NOMO-1 treated with dmso at 0.1 percent for 144 hours (cell line): ENCODE measurements at regions not wholly inside any gene's neighbourhood (a gene's known extent, or its start where the extent isn't known, plus 50 kb on each side); places are given as distances from the start of the nearest gene placed in this dataset.

Experiments
- DNase-seq: peaks from one replicate; lab custom pipeline; 2025; ENCODE audit not compliant: unreplicated experiment; lab: John Stamatoyannopoulos, UW

DNA sequence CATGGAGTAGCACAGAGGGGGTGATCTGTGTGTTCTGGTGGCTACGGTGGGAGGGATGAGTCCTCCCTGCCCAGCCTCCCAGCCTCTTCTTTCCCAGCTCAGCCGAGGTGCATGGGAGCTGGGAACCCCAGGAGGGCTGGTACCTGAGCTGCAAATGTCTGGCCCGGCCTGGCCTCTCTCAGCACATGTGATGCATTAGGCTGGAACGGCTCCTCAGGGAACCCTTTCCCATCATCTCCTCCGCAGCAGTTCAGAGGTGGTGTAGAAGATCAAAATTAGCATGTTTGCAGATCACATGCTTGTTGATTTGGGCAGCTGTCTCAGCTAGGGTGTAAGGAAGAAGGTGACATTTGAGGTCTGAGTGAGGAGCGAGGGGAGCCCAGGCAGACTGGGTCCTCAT lies 126.6 kb downstream of the EMX2 start:
- no peak for DNase-seq

DNA sequence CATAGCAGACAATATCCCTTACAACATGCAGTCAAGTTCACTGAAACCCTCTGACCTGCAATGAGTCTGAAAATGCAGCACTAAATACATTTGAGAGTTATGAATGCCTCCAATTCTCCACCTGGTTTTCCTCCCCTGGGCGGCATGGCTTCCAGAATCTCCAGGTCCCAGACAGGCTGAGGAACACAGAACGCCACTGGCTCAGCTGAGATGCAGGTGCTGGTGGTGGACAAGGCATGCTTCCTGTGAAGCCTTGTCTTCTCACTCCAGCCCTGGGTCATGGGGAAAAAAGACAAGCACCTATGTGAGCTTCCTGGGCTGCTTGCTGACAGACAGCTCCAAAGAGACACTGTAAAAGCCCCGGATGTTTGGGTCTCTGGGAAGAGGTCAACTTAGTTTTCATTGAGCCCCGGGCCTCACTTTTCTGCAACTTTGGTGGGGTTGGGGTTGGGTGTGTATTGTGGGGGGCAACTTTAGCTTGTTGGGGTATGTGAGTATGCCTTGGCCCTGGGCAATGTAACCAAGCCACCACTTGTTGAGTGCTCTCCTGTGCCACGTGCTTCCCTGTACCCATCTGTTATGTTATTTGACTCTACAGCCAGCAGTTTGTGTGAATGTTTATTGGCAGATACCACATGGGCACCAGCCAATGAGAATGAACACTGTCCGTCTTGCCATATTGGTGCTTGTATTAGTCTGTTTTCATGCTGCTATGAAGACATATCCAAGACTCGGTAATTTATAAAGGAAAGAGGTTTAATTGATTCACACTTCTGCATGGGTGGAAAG lies 127.8 kb downstream of the EMX2 start:
- no peak for DNase-seq

DNA sequence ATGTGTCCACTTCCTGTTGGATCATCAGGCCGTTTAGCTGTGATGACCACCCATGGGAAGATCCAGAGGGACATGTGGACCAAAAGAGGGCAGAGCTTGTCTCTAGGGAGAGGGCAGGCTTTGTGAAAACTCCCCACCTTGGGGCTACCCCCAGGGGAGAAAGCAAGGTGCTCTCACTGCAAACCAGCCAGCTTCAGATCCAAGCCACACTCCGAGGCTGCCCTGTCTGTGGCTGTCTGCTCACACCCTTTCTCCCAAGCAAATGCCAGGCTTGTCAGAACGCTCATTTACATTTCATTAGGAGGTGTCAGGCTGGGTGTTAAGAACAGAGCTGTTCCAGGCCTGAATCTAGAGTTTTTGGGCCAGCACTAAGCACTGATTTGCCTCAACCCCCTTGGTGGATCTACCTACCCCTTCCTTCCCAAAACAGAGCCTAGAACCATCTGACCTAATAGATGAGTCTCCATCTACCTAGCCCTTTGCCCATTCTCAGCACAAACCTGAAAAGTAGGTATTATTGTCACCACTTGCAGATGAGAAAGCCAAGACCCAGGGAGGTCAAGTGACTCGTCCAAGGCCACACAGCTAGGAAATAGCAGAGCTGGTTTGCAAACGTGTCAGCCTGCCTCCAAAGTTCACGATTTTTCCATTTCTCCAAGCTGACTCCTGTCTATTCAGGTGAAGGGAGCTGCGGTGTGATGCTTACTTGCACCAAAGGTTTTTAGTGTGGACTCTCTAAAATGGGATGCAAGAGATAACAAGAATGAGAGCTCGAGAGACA lies 130.9 kb downstream of the EMX2 start:
- DNase-seq = no peak

DNA sequence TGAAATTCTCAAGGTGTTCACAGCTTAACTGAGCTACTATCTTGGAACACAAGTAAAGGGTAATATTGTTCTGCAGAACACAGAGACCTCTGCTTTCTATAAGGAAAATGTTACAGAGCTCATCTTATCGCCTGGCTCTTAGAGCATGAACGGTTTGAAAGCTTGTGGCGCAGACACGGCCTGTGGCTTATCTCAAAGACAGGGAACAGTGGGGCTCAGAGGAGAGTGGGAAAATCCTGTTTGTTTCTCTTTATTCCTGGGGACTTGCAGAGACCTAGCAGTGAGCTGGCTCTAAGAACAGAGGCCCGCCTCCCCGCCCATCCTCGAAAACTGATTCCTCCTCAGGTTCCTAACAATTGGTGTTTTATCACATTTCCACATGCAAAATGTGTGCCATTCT lies 131.7 kb downstream of the EMX2 start:
- DNase-seq = no peak

DNA sequence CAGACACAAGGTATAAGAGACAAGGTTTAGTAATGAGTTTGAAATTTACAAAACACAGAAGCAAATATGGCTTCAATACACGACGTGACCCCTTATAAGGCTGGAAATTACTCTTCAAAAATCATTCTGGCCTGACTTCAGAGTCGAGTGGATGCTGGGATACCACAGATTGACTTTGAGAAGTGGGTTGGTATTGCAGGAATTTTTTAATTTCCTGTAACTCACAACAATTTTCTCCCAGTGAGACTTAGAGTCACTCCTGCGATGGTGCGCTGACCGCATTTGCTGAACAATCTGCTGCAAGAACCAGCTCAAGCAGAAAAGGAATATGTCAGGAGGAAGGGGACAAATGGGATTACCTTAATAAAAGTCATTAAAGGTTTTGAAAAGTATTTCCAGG lies 132.1 kb downstream of the EMX2 start:
- no peak for DNase-seq

DNA sequence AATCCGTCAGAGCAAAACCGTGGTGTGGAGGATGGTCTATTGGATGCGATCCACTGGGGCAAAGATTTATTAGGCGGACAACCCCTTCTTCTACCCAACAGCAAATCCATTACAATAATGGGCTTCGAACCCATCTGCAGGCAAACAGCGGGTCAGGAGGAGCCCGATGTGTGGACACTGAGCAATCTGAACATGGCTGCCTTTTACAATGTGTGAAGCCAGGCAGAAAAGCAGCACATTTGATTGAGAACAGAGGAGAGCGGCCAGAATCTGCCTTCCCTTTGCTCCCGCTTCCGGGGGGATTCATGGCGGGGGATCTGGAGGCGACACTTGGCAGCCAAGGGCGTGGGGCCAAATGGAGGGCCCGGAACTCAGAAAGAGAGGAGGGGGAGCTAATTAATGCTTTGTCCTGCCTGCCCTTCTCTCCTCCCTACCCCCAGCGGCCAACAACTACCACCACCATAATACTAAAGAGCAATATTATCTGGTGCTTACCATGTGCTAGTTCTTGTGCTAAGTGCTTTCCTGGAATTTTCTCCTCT lies 133.0 kb downstream of the EMX2 start:
- DNase-seq = no peak

DNA sequence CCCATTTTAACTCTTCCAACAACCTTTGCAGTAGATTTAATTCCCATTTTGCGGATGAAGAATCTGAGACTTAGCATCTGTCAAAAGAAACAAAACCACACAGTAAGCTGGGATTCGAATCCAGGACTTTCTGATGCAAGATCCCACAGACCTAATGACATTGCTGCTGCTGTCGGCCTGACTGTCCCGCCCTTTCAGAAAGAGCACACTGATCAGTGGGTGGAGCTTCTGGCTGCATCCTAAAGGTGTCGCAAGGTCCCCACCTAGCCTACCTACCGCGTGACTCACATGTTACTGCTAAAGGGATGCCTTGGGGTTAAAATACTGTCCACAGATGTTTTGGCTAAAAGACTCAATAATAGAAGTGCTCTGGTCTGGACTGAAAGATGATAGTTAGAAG lies 134.7 kb downstream of the EMX2 start:
- DNase-seq = no peak

DNA sequence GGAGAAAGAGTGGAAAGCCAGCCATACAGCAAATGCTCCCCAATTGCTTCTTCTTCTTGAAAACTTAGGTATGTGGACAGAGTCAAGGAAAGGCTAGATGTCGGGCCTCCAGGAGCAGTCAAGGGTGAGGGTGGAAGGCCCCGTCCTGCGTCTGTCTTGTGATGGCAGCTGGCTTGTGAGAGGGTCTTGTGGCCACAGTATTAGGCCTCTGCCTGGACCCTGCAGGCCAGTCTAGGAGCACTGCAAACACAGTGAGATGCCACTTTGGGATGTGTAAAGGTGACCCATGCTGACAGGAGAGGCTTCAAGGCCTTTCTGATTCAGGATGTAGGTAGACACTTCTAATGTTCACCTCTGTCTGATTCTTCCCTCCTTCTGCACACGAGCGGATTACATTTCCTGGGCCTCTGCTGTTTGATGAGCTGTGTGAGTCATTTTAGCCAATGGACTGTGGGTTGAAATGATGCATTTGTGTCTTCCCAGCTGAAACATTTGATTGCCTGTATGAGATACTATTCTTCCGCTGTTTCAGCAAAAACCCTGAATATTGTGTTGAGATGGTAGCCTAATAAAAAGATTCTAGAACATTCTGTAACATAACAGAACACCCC lies 135.4 kb downstream of the EMX2 start:
- no peak for DNase-seq

DNA sequence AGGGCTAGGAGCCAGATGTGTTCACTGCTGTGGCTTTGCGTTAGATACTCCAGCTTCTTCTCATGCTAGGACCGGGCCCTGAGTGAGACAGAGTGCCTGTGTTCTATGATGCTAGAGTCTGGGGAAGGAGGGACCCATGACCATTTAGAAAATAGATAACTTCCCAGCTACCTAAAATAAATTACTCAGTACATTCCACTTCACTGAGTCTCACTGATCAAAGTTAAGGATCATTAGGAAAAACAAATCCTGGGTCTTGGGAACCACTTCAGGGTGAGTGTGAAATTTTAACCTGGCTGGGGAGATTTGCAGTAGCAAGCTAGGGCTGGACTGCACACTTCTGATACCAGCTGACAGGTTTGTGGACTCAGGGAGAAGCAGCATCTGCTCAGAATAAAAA lies 138.1 kb downstream of the EMX2 start:
- no peak for DNase-seq

DNA sequence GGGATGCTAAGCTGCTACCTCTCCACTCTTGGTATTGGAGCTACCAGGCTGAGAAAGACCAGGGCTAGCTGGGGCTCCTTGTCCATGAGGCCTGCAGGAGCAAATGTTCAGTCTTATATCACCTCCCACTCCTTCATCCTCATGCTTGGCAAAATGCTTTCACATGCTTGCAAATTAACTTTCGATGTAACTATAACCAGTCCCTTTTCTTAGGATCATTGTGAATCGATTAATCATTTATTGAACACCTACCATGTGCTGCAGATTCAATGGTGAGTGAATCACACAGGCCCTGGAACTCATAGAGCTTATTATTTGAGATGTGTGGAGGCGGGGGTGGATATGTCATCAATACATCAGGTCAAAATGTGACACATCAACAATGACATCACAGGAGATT lies 138.6 kb downstream of the EMX2 start:
- DNase-seq = no peak

DNA sequence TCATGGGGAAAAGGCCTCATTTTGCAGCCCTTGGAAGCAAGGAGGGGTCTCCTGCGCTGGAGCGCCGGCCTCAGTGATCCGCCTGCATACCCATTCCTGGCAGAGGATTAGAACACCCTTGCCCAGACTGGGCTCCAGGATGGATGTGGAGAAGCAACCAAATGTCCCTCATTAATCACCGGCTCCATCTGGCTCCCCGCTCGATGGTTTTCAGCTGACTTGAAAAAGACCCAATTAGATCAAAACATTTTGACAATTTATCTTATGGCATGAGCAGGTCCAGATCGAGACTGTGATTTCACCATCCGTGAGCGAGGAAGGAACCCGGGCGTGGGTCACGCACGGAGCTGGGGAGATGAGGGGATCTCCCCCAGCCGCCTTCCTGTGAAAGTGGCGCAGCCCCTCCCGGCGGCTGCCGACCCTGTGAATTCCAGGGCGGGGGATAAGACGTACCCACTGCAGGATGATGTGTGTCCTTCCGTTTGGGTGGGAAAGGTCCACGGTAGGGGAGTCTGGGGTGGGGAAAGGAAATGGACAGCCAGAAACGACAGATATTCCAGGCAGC lies 141.6 kb downstream of the EMX2 start:
- no peak for DNase-seq

DNA sequence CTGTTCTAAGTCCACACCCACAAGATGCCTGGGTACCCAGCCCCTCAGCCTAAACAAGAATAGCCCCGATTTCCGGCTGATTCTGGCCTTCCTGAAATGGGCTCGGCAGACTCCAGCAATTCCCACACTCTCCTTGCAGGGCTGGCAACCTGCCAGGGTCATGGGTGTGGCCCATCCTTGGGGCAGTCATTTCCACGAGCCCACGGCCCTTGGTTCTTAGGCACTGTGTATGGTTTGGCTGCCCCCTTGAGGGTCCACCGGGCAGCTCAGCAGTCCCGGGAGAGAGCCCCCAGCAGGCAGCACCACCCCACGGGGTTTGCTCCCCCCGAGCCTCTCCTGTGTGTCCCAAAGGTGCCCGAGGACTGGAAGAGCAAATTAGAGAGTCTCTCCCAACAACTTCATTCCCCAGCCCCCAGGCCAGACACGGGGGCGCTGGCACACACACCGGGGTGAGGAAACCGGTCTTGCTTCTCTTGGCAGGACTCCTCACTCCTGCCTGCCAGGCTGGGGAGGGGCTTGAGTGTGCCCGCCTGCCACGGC lies 142.2 kb downstream of the EMX2 start:
- no peak for DNase-seq

DNA sequence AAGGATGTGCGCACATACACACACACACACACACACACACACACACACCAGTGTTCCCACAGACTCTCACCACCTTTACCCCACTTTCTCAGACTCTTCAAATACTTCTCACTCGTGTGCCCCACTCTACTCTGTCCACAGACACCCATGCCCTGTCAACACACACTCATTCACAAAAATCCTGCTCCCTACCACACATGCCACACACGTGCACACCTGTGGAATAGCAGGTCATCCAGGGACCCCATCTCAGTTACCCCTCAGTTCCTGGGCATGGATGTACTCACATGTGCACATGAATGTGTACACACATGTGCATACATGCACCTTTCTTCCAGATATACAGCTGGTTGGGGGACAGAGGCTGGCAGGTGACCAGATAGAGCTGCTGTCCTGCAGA lies 142.9 kb downstream of the EMX2 start:
- no peak for DNase-seq

DNA sequence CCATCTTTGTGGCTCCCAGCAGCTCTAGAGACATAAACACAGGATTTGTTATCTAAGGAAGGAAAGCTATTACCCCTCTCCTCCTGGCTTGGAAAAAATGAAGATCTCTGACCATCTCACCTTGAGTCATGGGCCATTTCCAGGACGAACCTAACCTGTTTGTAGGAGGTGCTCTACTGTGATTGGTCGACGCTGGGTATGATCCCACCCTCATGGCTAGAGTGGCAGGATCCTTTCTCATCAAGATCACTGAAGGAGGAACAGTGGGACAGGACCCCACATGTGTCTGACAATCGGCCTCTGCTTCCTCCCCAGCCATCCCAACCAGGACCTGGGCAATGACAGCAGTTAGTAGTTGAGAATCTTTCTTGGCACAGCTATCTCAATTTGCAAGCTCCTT lies 144.1 kb downstream of the EMX2 start:
- DNase-seq = no peak

DNA sequence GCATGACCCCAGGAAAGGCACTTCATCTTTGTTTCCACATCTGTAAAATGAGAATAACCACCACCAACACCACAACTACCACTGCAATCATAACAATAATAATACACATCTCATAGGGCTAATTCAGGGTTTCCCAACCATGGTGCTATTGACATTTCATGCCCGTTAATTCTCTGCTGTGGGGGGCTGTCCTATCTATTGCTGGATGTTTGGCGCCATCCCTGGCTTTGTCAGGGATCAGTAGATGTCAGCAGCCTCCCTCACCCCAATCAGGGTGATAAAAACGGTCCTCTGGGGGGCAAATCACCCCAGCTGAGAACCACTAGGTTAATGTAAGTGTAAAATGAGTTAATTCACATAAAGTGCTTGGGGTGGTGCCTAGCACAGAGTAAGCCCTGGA lies 145.8 kb downstream of the EMX2 start:
- DNase-seq = no peak

DNA sequence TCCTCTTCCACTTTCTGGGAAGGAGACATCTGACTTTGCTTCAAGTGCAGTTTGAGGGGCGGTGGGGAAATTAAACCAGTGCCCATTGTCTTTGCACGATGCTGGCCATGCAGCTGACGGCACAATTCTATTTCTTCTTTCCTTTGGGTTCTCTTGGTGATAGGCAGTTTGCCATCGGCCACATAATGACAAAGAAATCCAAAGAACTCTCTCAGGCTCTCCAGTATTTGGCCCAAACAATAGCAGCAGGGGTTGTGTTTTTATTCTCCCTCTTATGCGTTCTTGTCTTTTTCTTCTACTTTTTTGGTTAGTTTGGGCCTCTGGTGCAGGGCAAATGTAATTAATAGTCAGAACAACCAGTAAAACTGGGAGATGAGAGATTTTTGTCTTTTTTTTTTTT lies 147.0 kb downstream of the EMX2 start:
- no peak for DNase-seq

DNA sequence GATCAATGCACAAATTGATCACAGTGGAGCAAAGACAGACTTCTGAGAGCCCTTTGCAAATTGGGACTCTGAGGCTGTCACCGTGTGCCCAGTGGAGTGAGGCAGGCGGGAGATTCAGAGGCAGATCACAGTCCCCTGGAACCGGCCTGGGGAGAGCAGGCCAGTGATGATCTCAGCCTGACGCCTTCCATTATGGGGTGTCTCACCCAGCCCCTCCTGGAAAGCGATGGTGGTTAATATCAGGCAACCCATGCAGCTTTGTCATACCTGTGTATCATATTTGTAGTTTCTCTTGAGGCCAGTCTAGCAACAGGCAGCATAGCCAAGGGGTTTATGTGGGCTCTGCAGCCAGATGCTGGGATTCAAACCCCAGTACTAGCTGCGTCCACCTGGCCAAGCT lies 147.8 kb downstream of the EMX2 start:
- no peak for DNase-seq

DNA sequence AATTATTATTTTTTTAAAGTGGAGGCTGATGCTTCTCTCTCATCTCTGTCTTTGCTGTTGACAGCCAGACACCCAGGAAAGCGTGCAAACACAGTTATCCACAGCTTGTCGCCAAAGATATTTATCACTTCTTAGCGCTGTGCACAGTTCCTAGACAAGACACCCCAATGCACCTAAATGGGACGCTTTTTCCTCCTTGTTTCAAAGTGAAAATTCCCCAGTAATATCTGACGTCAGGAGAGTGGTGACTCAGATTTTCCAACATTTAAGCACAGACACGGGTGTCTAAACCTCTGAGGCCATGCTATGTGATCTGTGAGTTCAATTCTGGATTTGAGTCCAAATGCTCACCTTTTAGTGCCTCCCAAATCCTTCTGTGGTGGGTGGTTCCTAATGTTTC lies 151.6 kb downstream of the EMX2 start:
- no peak for DNase-seq

DNA sequence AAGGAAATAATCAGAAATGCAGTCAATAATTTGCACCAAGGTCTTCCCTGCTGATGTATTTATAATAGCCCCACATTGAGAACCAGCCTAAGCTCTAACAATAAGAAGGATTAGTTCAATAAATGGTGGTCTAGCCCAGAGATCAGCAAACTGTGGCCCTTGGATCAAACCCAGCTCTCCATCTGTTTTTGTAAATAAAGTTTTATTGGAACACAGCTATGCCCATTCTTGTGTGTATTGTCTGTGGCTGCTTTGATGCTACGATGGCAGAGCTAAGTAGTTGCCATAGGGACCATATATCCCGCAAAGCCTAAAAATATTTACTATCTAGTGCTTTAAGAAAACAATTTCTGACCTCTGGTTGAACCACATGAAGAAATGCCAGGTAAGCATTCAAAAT lies 154.9 kb downstream of the EMX2 start:
- no peak for DNase-seq

DNA sequence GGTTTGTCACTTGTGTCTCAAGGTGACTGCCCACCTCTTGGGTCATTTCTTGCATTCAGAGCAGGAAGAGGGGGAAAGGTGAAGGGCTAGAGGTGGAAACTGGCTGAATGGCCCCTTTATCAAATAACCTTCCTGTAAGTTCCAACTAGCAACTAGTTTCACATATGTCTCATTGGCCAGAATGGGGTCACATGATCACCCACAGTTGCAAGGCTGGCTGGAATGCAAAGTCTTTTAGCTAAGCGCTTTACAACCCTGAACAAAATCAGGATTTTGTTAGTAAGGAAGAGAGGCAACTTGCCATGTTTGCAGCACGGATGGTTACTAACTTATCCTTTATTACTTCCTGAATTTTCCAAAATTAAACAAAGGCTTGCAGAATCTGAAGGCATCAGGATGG lies 156.3 kb downstream of the EMX2 start:
- DNase-seq = no peak

DNA sequence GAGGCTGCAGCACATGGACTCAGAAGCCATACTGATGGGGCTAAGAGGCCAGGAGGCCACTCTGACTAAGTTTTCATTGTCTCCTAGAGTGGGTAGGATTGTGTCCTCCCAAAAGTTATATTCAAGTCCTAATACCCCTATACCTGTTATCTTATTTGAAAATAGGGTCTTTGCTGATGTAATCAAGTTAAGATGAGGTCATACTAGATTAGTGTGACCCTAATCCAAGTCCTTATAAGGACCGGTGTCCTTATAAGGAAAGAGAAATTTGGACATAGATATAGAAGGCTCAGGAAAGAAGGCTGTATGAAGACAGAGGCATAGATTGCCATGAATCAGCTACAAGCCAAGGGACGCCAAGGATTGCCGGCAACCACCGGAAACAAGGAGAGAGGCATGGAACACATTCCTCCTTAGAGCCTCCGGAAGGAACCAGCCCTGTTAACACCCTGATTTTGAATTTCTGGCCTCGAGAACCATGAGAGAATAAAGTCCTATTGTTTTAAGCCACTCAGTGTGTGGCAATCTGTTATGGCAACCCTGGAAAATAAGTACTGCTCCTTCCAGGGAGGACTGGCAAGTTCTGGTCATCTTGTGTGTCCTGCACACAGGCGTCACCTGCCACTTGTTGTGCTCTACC lies 157.0 kb downstream of the EMX2 start:
- no peak for DNase-seq
